BE2C (cell line): ENCODE measurements at regions not wholly inside any gene's neighbourhood (a gene's known extent, or its start where the extent isn't known, plus 50 kb on each side); places are given as distances from the start of the nearest gene placed in this dataset.

Source experiments
- DNase-seq: peaks from one replicate; pipeline ENCODE4 v3.0.0-alpha.2; 2020
- H3K27me3 ChIP-seq: fragments of 250-450 bp; sonication (Bioruptor Pico); 2 replicates; pipeline ENCODE4 v1.5.1; 2020; ENCODE audit warnings: mild to moderate bottlenecking
- H3K36me3 ChIP-seq: fragments of 250-450 bp; sonication (Bioruptor Pico); 2 replicates; pipeline ENCODE4 v1.5.1; 2020; ENCODE audit warnings: mild to moderate bottlenecking
- H3K4me1 ChIP-seq: fragments of 250-450 bp; sonication (Bioruptor Pico); 2 replicates; pipeline ENCODE4 v1.5.1; 2020
- H3K4me3 ChIP-seq: 2 replicates; pipeline ENCODE4 v1.5.1; 2011; ENCODE audit warnings: low read depth, low read length
- H3K9me3 ChIP-seq: fragments of 250-450 bp; sonication (Bioruptor Pico); 2 replicates; pipeline ENCODE4 v1.5.1; 2020
- CTCF ChIP-seq: IDR thresholded peaks from 2 replicates; pipeline ENCODE4 v1.5.1; 2012; ENCODE audit warnings: mild to moderate bottlenecking, low read depth, low read length

- DNase-seq, result no peak
- TF ChIP-seq CTCF, result no peak
- H3K4me1 ChIP-seq, result peaks cover 12% of the 10 kb centered on the region
- no peaks in the 10 kb centered on the region for H3K36me3 ChIP-seq
- H3K9me3 ChIP-seq, result no peaks in the 10 kb centered on the region
- no peak overlapping the region for H3K4me3 ChIP-seq
- no peaks in the 10 kb centered on the region for H3K27me3 ChIP-seq
These were observed 128.5 kb upstream of the KIF26B start for GRCh38 chr1:245026247-245026646.

- peaks cover 12% of the 10 kb centered on the region for H3K4me1 ChIP-seq
- no peaks in the 10 kb centered on the region for H3K27me3 ChIP-seq
- no peaks in the 10 kb centered on the region for H3K36me3 ChIP-seq
- TF ChIP-seq CTCF, result no peak
- DNase-seq, result peak; percentile 51
- H3K4me3 ChIP-seq, result 0 out of 2 replicates have a peak overlapping the region, but pooled peaks have one; percentile 10
- no peaks in the 10 kb centered on the region for H3K9me3 ChIP-seq
These were observed 129.3 kb upstream of the KIF26B start for GRCh38 chr1:245025525-245025924.

- H3K27me3 ChIP-seq, result no peaks in the 10 kb centered on the region
- peaks cover 20% of the 10 kb centered on the region for H3K4me1 ChIP-seq
- no peak for DNase-seq
- no peak overlapping the region for H3K4me3 ChIP-seq
- H3K9me3 ChIP-seq, result no peaks in the 10 kb centered on the region
- H3K36me3 ChIP-seq, result no peaks in the 10 kb centered on the region
- TF ChIP-seq CTCF, result no peak
These were observed 131.6 kb upstream of the KIF26B start for GRCh38 chr1:245023222-245023621.

GRCh38 chr1:245019910-245020486 lies 134.8 kb upstream of the KIF26B start:
- peak; percentile 24; the same call in 1 of the 2 replicates for TF ChIP-seq CTCF
- Histone ChIP-seq H3K4me1 (peaks cover 14% of the 10 kb centered on the region), H3K4me3 (peak overlapping the region; percentile 15; the same call in 1 of the 2 replicates), H3K36me3 (no peaks in the 10 kb centered on the region), H3K9me3 (no peaks in the 10 kb centered on the region), H3K27me3 (no peaks in the 10 kb centered on the region)
- peak; percentile 65 for DNase-seq

GRCh38 chr1:245016700-245017099 lies 138.1 kb upstream of the KIF26B start:
- TF ChIP-seq CTCF, result no peak
- Histone ChIP-seq H3K4me1 (peaks cover 14% of the 10 kb centered on the region), H3K4me3 (no peak overlapping the region), H3K9me3 (no peaks in the 10 kb centered on the region), H3K27me3 (no peaks in the 10 kb centered on the region), H3K36me3 (no peaks in the 10 kb centered on the region)
- no peak for DNase-seq

GRCh38 chr1:245015031-245015430 lies 139.8 kb upstream of the KIF26B start:
- no peaks in the 10 kb centered on the region for H3K27me3 ChIP-seq
- no peak for DNase-seq
- no peaks in the 10 kb centered on the region for H3K9me3 ChIP-seq
- TF ChIP-seq CTCF, result no peak
- no peak overlapping the region for H3K4me3 ChIP-seq
- no peaks in the 10 kb centered on the region for H3K36me3 ChIP-seq
- H3K4me1 ChIP-seq, result peaks cover 14% of the 10 kb centered on the region
